ENCODE measurements at regions not wholly inside any gene's neighbourhood (a gene's known extent, or its start where the extent isn't known, plus 50 kb on each side); places are given as distances from the start of the nearest gene placed in this dataset.

DNA sequence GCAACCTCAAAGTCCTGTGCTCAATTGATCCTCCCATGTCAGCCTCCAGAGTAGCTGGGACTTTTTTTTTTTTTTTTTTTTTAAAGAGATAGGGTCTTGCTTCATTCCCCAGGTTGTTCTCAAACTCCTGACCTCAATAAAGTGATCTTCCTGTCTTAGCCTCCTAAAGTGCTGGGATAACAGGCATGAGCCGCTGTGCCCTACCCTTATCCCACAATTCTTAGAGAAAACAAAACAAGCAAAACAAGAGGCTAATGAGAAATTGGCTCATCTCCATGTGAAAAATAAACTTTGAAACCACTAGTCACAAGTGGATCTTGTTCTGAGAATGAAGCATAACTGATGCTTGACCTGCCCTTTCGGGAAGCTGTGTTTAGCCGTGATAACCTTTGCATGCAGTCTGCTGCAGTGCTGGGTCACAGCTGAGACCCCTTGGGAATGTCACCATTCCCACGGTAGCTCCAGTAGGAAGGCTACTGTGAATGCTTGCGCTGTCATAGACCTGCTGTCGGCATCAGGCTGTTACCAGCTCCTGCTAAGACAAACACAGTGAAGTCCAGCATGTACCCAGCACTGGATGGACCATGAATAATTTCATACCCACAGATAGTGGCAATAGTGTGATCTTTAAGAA, 290.7 kb upstream of the KIAA1217 start:
- no peak overlapping the region for H4K8ac ChIP-seq (ENCODE audit: extremely low read depth, insufficient read depth, low read length)
- H3K79me1 ChIP-seq (ENCODE audit: low read depth, low read length), result no peaks in the 10 kb centered on the region
- H3K9ac ChIP-seq (replicated peaks in 1 of 4; ENCODE audit: extremely low read depth in 1 of 4, low read depth in 3 of 4, low read length in 3 of 4), result no peak overlapping the region
- no peak overlapping the region for H2AK5ac ChIP-seq (ENCODE audit: low read depth, low read length)
- H2BK12ac ChIP-seq (ENCODE audit: low read depth, low read length), result no peak overlapping the region
- WGBS, 2 experiments (ENCODE audit: extremely low coverage in 1 of 2, insufficient coverage in 1 of 2, insufficient read length in 1 of 2, insufficient replicate concordance in 2 of 2, low coverage in 1 of 2, low lambda C conversion rate in 2 of 2, missing lambda C conversion rate in 1 of 2), result 86% methylated on average over 6 of the region's 6 CpGs; no CpG with 5 or more reads in 1 of the 2 experiments
- no peaks in the 10 kb centered on the region for H3K79me2 ChIP-seq (ENCODE audit: control insufficient read depth in 1 of 2, insufficient read depth in 2 of 2, low read length in 2 of 2)
- no peak overlapping the region for H3K18ac ChIP-seq (ENCODE audit: extremely low read depth, low read length)
- H2BK15ac ChIP-seq (ENCODE audit: low read length), result no peak overlapping the region
- H2BK120ac ChIP-seq (replicated peaks; ENCODE audit: low read depth, low read length), result no peak overlapping the region
- no peak overlapping the region for H2BK20ac ChIP-seq (ENCODE audit: low read length)
- TF ChIP-seq SP1 (IDR thresholded peaks at IDR 0.05; ENCODE audit: low read depth, low read length) (no peak), SUZ12 (IDR thresholded peaks at IDR 0.05; ENCODE audit: low read length) (no peak), CREB1 (IDR thresholded peaks at IDR 0.05) (no peak), YY1 (IDR thresholded peaks at IDR 0.05; ENCODE audit: low read depth, low read length) (no peak), RFX5 (IDR thresholded peaks at IDR 0.05; ENCODE audit: borderline replicate concordance, low read depth, low read length) (no peak)
- CTCF ChIA-PET (ENCODE audit: partially characterized antibody), result interaction anchor here (0.8 to 1.2 kb wide), 2 partner anchors 32 to 624 kb away, joined by 3 to 4 read pairs; no protein-coding TSS in a partner anchor
- H3K4me1 ChIP-seq (replicated peaks in 1 of 4; ENCODE audit: control insufficient read depth in 3 of 4, insufficient read depth in 4 of 4, low read length in 3 of 4), result no peaks in the 10 kb centered on the region
- H4K91ac ChIP-seq (replicated peaks; ENCODE audit: insufficient read length, low read length), result no peak overlapping the region
- no peak overlapping the region for H3K4me2 ChIP-seq (ENCODE audit: insufficient read depth in 1 of 2, low read depth in 2 of 2, low read length in 2 of 2)
- DNase-seq (ENCODE audit: low read depth in 1 of 2, low spot score in 2 of 2) (no peak), FAIRE-seq (no peak)
- no peak overlapping the region for H3K4me3 ChIP-seq (ENCODE audit: extremely low read depth in 1 of 4, insufficient read depth in 2 of 4, low read depth in 3 of 4, low read length in 4 of 4)
- no peak overlapping the region for H2BK5ac ChIP-seq (ENCODE audit: low read depth, low read length)
- H3K4ac ChIP-seq (replicated peaks; ENCODE audit: insufficient read length, low read depth, low read length), result no peak overlapping the region
- no peak overlapping the region for H3K14ac ChIP-seq (ENCODE audit: insufficient read length)
- no peak overlapping the region for H3K27ac ChIP-seq (ENCODE audit: low read depth, low read length)
- H3K23me2 ChIP-seq (ENCODE audit: low read depth, low read length), result no peaks in the 10 kb centered on the region
- H2AFZ ChIP-seq (ENCODE audit: low read length), result no peak overlapping the region
- no peak overlapping the region for H4K5ac ChIP-seq (ENCODE audit: insufficient read length, low read depth, low read length)
- no peaks in the 10 kb centered on the region for H3K36me3 ChIP-seq (ENCODE audit: control insufficient read depth in 2 of 4, insufficient read depth in 4 of 4, low read length in 3 of 4)
- H3K9me3 ChIP-seq (ENCODE audit: insufficient read depth in 2 of 2, low read depth in 1 of 2, low read length in 1 of 2), result 0 out of 4 replicates have a peak, but pooled peaks cover 0 to 5% of the 10 kb centered on the region in 2 experiments
- H3K56ac ChIP-seq (replicated peaks; ENCODE audit: insufficient read length, low read depth, low read length), result no peak overlapping the region
- POLR2A ChIA-PET (ENCODE audit: partially characterized antibody), result no interaction called here
- H3K23ac ChIP-seq (ENCODE audit: insufficient read length), result no peak overlapping the region
- H4K20me1 ChIP-seq (replicated peaks in 1 of 2; ENCODE audit: control insufficient read depth in 1 of 2, insufficient read depth in 2 of 2, low read length in 2 of 2), result no peaks in the 10 kb centered on the region
- H3K27me3 ChIP-seq (replicated peaks in 1 of 4; ENCODE audit: control insufficient read depth in 3 of 4, extremely low read depth in 1 of 4, insufficient read depth in 3 of 4, low read length in 3 of 4), result no peaks in the 10 kb centered on the region
